Femur (tissue), 1 donor: ENCODE measurements at regions not wholly inside any gene's neighbourhood (a gene's known extent, or its start where the extent isn't known, plus 50 kb on each side); places are given as distances from the start of the nearest gene placed in this dataset.

ENCODE experiments used
- DNase-seq: peaks from one replicate; pipeline ENCODE4 v3.0.0-alpha.2; 2017

DNA sequence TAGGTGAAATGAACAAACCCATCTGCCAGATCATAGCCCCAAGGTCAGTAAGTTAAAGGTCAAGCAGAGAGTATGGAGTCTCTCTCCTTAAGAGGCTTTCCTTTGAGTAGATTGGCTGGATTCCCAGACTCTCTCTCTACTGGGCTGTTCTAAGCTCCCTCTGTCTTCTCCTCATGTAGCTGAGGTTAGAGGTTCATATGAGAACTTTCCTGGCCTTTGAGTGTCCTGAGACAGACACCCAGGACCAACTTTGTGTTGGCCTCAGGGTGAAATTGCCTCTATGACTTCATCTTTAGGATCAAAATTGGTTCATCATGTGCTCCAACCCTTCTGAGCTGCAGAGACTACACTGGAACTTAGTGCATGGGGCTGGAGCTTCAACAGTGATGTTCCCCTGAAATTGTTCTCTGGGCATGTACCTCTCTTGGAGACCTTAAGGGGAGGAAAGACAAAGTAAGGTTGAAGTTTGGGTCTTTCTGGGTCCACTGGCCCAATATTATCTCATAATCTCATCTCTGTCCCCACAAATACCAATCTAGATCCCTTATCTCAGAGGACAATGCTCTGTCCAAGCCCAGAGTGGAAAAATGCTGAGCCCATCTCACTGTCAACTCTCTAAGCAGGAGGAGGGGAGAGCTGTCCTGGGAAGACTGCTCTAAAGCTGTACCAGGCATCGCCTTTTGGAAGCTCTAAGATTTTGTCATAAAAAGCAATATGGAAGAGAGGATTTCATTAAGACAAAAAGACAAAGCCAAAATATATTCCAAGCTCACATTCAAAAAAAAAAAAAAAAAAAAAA lies 177.3 kb upstream of the ARL4C start:
- no peak for DNase-seq

DNA sequence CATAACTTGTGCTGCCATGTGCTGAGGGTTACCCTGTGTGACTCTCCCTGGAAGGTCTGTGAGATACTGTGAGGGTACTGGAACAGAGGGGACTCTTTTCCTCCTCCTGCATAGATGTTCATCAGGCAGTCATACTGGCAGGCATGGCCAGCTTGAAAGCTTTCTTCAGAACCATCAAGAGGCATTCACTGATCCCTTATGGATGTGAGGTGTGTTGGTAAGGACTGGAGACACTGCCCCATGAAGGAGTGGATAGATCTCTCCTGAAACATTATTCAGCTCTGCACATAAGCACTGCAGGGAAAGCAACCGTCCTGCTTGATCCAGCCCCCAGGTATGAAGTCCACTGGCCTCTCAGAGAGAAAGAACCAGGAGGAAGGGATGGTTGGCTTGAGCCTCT lies 176.6 kb upstream of the ARL4C start:
- no peak for DNase-seq

DNA sequence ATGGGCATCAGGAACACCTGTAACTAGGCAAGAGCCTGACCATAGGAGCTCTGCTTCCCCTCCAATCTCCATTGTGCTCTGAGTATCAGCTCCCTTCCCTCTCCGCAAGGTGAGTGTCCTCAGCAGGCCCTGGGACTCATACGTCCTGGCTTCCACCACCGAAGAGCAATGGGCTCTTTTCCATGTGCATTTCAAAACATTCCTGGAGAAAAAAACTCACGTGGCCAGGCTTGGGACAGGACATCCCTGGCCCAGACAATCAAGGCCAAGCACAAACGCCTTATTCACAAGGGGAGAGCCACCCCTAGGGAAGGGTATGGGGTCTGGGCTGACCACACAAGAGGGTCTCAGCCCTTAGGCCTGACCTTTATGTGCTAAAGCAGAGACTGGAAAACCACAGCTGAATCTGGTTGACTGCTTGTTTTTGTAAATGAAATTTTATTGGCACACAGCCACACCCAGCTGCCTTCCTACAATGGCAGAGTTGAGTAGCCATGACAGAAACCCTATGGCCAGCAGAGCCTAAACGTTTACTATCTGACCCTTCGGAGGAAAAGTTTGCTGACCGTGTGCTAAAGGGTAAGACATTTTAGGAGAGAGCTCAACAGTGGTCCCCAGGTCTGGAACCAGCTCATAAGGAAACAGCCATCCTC lies 175.7 kb upstream of the ARL4C start:
- no peak for DNase-seq

DNA sequence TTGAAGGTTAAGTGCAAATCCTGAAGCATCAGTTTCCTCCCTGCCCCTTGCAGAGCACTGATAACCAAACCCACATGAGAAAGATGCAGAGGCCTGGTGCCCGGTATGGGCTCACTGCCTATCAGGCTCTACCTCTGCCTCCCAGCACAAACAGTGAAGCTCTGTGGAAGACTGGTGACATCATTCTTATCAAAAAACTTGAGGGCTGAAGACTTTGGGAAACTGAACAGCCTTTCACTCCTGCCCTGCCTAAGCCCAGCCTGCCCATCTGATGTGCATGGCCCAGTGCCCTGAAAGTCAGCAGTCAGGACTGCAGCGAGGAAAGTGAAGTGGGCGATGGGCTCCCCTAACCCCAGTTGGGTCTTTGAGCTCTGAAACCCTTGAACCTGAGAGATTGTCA lies 174.8 kb upstream of the ARL4C start:
- DNase-seq: no peak

DNA sequence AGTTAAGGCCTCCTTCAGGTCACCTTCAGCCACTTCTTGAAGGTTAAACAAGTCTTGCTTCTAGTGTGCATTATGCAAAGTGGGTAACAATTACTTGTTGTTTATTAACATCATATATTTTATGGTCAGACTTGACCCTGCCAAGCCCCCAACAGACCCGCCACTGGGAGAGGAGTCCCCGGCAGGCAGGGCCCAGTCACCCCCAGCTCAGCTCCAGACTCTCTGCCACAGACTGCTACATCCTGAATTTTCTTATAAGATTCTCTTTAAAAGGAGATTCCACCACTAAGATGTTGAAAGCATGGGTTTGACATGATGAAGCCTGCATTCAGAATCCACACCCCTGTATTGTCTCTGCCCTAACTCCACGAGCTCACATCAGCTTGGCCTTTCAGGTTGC lies 174.3 kb upstream of the ARL4C start:
- no peak for DNase-seq

DNA sequence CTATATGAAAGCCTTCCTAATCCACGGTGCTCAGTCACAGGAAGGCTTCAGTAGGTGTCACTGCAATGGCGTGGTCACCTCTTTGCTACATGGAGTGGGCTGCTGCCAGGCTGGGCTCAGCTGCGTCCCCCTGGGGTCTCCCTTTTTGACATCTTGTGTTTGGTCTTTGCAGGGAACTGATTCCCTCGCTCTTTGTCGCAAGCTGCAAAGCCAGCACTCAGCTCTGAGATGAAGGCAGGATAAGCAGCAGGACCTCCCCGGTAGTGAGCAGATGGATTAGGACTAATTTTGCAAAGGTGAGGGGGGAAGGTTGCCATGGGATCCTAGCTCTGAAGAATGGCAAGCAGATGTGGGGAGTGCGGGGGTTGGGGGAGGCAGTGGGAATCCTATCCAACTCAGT lies 173.9 kb upstream of the ARL4C start:
- no peak for DNase-seq

DNA sequence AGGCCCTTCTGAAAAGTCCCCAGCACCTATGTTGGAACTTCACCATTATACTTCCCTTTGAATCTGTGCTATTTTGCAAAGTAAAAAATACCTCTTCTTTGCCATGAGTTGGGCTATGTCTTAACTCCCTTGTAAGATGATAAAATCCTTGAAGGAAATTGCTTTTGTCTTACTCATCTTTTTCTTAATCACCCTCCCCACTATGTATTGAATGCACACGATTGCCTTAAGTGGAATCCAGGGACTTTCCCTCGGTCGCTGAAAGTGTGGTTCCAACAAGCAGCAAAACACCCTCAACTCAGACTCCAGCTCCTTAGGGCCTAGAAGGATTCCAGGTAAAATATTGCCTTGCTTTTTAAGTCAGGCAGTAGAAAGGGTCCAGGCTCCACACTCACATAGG lies 173.2 kb upstream of the ARL4C start:
- no peak for DNase-seq

DNA sequence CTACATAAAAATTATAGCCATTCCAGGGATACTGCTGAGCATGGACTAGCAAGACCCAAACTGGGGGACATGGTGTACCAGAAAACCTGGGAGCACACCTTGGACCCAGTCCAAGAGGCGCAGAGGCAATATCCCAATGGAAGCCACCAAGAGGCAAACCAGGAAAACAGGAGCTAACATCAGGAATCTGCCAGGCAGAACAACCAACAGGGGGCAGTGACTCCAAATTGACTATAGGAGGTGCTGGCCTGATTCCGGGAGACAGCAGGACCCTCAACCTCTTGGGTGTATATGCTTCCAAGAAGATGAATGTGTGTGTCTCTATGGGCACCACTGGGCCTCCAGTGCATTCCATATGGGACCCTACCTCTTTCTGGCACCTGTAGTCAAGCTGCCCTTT lies 172.7 kb upstream of the ARL4C start:
- no peak for DNase-seq

DNA sequence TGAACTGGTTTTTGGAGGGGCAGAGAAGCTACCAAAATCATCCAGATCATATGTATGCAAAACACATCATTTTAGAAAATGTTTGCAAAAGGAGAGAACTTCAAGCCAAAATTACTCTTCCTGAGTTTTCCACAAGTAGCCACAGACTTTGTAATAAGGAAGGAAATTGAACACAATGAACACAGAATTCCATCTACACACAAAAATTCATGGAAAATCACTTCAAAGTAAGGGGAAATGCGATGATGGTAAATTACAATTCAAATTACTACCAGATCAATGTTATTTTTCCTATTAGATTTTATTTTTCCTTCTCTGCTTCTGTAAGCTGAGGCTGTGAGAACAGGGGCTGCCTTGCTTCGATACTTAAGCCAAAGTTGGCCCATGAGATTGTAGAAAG lies 172.1 kb upstream of the ARL4C start:
- DNase-seq: no peak

DNA sequence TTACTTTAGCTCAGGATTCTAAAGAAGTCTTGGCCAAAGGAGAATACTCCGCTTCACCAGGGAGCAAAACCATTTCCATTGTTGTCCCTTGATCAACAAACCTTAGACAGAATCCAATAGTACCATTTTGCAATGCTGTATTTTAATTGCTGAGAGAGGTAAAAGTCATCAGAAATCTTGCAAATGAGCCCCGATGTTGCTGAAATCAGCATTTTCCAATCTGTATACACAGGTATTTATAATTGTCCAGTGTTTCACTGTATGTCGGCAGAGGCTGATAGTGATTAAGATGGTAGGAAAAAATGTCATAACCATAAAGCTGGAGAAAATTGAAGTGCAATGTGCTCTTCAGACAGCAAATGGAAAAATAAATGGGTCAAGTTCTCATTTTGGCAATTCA lies 170.0 kb upstream of the ARL4C start:
- no peak for DNase-seq

DNA sequence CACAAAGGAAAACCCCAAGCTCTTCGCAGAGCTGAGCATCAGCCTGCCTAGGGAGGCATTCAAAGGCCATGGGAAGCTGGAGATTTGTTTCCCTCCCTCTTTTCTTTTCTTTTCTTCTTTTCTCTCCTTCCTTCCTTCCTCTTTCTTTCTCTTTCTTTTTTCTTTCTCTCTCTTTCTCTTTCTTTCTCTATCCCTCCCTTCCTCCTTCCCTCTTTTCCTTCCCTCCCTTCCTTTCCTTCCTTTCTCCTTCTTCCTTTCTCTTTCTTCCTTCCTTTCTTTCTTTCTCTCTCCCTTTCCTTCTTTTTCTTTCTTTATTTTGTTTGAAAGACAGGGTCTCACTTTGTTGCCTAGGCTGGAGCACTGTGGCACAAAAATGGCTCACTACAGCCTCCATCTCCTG lies 168.4 kb upstream of the ARL4C start:
- no peak for DNase-seq

DNA sequence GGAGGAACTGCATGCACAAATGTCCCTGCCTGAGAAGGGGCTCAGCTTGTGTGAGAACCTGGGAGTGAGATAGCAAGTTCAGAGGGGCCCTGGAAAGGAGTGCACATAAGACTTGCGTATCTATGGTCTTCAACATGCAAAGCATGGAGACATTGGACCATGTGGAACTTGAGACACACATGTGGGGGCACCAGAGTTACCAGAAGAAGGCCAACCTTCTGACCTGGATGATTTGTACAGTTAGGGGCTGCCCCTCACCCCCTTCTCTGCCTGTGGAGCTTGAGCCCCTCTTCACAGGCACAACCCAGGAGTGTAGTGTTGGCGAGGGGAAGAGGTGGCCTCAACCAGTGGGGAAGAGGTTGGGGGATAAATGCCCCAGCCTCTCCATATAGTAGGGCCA lies 165.0 kb upstream of the ARL4C start:
- no peak for DNase-seq

DNA sequence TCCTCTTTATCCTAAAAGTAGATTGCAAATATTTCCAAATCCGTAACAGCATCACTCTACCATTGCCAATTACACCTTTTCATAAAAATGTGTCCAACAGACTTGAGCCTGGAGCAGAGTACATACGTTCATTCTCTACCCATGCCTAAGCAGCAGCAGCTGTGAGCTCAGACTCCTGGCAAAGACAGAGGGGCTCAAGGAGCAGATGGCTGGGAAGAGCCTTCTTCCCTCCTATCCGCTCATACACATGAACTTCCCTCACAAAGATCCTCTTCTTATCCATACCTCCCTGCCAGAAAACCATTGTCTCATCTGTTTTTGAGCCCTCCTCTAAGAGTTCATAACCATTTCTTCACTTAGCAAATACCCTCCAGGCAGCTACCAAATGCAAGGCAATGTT lies 164.3 kb upstream of the ARL4C start:
- peak; percentile 44 for DNase-seq

DNA sequence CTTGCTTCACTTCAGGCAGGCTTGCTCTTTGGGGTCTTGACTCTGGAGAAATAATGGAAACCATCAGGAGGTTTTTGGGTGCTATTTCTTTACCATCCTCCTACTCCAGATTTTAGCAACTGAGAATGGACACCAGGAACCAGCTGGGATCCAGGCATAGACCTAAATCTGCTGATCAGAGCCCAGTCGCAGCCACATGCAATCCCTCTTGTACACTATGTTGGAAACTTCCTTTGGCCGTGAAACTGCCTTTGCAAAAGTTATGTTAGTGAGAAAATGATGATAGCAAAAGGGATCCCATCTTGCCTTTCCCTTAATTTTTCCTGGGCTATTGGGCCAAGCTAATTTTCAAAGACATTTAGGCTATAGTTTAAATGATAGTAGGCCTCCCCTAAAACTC lies 158.8 kb upstream of the ARL4C start:
- DNase-seq: no peak

DNA sequence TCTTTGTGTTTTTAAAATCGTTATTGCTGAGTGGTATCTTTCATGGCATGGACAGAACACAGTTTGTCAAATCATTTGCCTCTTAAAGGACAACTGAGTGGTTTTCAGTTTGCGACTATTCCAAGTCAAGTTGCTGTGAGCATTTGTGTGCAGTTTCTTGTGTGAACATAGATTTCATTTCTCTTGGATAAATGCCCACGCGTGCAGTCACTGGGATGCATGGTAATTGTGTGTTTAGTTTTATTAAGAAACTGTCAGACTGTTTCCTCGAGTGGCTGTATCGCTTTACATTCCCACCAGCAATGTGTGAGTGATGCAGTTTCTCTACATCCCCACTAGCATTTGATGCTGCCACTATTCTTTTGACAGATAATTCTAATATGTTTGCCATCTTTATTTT lies 154.0 kb upstream of the ARL4C start:
- no peak for DNase-seq

DNA sequence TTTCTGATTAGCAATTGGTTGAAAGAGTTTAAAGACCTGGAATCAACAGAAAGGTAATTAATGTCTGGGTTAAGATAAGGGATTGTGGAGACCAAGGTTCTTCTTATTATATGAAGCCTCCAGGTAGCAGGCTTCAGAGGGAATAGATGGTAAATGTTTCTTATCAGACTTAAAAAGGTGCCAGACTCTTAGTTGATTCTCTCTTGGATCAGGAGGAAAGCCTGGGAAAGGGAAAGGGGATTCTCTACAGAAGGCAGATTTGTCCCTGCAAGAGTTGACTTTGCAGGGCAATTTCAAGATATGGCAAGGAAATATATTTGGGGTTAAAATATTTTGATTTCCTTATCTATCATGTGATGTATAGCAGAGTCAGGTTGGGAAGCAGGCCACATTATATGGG lies 153.1 kb upstream of the ARL4C start:
- DNase-seq: no peak

DNA sequence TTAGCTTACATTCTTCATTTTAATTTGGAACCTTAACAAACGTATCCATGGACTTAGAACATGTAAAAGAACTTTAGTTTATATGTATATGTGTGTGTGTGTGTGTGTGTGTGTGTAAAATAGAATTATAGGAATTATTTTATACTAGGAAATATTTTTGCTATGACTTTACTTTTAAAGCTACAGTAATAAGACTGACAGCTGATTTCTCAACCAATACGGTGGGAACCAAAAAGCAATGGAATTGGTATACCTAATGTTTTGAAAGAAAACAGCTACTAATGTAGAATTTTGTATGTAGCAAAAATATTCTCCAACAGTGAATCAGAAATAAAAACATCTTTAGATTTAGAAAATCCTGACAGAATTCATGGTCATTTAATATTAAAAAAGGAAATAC lies 146.5 kb upstream of the ARL4C start:
- DNase-seq: no peak

DNA sequence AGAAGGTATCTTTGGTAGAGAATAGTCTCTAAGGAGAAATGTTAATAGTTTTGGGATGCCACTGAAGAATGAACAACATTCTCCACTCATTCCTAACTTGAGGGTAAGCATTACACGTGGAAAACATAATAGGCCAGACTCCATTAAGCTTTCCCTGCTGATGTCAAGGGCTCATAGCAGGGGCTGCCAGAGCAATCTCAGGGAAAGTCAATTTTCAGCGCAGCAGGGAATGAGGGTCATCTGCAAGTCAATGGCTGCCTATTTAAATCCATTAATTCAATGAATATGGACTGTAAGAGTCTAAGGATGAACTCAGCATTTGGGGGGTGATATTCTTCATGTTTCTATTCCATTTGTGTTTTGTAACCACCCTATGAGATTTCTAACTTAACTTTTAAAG lies 144.2 kb upstream of the ARL4C start:
- DNase-seq: no peak

DNA sequence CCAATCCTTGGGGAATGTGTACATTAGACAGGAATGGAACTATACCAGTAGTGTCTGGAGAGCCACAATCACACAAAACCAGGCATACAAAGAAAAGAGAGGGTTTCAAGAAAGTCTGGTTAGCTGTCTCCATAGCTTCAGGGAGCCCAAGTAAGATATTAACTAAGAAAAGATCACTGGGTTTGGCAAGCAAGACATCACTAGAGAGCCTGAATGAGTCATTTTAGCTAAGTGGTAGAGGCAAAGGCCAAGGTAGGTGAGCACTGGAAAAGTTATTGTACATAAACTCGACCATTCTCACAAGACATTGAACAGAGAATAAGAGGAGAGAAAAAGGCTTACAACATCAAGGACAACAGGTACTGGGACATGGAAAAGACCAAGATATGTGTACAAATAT lies 143.8 kb upstream of the ARL4C start:
- no peak for DNase-seq

DNA sequence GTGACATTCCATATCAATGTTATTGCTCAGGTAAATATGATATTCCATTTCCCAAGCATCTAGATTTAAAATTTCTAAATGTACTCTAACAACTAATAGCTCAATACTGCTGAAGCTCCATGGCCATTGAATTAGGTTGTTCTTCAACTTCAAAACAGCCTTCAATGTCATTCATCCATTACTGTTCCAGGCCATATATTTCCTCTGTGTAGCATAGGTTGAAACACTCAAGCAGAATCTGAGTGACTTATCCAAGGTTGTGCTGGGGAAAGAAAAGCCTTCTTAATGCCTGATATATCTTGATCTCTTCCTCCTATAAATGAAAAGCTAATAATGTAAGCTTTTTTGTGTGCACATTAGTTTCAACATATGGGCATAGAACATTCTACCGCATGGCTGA lies 142.1 kb upstream of the ARL4C start:
- no peak for DNase-seq

DNA sequence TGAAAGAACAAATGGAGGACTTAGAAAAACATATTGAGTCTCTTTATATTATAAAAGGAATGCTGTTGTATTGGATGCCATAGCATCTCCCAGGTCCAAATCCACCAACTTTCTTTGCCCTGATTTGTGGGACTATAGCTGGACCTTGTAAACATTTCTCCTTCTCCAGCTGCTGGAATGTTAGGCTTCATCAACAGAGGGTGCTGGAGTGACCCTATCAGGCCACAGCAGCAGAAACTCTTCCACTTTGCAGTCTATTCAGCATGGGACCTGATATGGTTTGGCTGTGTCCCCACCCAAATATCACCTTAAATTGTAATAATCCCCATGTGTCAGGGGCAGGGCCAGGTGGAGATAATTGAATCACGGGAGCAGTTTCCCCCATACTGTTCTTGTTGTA lies 138.4 kb upstream of the ARL4C start:
- no peak for DNase-seq

DNA sequence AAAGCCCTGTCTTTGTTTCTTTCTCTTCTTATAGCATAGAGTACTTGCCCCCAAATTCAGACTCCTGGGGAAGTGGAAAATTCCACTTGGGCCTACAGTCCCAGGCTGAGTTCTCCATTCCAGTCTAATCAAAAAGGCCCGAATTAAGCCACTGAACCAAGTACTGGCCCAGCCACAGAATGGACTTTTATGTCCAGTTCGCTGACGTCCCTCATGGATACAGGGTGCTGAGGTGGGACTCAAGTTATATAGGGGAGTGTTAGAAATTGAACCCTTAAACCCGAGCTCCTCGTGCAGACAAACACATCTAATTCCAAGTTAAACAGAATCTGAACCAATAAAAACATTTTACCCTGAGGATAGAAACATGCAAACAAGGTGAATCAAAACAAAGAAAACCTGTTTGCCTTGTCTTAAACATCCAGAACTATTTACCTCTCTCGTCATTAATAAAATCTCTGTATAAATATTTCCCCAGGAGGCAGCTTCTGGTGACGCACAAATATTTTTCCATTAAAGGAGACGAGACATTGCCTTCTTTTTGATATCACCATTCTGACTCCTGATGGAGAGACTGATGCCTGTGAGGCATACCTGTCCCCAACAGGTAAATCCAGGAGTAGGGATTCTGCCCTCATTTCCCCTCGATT lies 136.8 kb upstream of the ARL4C start:
- DNase-seq: no peak

DNA sequence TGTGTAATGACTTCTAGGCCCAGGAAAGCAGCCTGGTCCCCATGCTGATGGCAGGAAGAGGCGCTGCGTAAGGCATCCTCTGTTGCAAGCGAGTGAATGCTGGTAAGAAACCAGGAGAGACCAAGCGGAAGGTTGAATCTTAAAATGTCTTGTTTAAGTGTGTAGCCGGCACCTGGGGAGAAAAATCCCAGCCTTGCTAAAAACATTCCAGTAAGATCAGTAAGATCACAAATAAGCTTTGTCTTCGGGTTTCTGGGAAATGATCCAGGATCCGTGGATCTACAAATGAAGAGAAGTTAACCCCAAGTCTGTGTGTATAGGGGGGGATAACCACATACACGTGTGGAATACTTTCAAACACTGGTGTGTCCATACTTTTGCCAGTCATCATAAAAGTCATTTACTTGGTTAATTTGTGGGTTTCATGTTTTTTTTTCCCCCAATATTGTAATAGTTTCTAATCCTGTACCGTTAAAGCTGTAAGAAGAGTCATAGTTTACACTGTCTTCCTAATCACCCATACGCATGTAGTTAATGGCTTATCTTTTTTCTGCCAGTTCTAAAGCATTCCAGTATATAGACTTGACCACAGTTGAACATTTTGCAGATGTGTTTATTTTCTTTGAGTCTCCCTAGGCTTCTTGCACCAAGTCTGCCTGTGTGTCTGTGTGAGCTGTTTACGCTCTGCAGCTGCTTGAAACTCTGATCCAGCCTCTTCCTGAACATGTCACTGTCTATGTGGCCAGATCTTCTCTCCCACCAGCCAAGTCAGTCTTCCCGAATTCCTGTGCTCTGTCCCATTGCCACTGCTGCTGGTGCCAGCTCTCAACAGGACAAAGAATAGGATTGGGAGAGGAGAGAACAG lies 135.9 kb upstream of the ARL4C start:
- peak; percentile 39 for DNase-seq
